Stimulated activated CD8-positive, alpha-beta memory T cell treated with anti-CD3 and anti-CD28 coated beads, Interleukin-4, amount 100 ng/mL, for 24 hours (primary cell): ENCODE measurements at regions not wholly inside any gene's neighbourhood (a gene's known extent, or its start where the extent isn't known, plus 50 kb on each side); places are given as distances from the start of the nearest gene placed in this dataset.

ENCODE experiments used
- DNase-seq: peaks from one replicate; pipeline ENCODE4 v3.0.0-alpha.2; 2020; ENCODE audit warnings: low read depth

- DNase-seq = no peak
Observed at GRCh38 chr20:51335329-51335841, 207.1 kb downstream of the NFATC2 start.

GRCh38 chr20:51334609-51335008, 207.9 kb downstream of the NFATC2 start:
- no peak for DNase-seq

GRCh38 chr20:51333971-51334370, 208.5 kb downstream of the NFATC2 start:
- no peak for DNase-seq

GRCh38 chr20:51333446-51333845, 209.1 kb downstream of the NFATC2 start:
- DNase-seq = no peak

GRCh38 chr20:51331481-51331880, 211.0 kb downstream of the NFATC2 start:
- DNase-seq = no peak

- DNase-seq = no peak
Observed at GRCh38 chr20:51329845-51330244, 212.7 kb downstream of the NFATC2 start.

GRCh38 chr20:51327251-51327841, 215.2 kb downstream of the NFATC2 start:
- DNase-seq = no peak

- peak; percentile 35 for DNase-seq
Observed at GRCh38 chr20:51326201-51326819, 216.2 kb downstream of the NFATC2 start.

GRCh38 chr20:51322164-51322707, 220.3 kb downstream of the NFATC2 start:
- DNase-seq = no peak

- no peak for DNase-seq
Observed at GRCh38 chr20:51321343-51322163, 221.0 kb downstream of the NFATC2 start.

GRCh38 chr20:51319522-51319921, 223.0 kb downstream of the NFATC2 start:
- no peak for DNase-seq

- peak; percentile 26 for DNase-seq
Observed at GRCh38 chr20:51318058-51318949, 224.2 kb downstream of the NFATC2 start.

GRCh38 chr20:51315390-51315789, 227.1 kb downstream of the NFATC2 start:
- DNase-seq = no peak

- DNase-seq = no peak
Observed at GRCh38 chr20:51313358-51313827, 229.1 kb downstream of the NFATC2 start.

- no peak for DNase-seq
Observed at GRCh38 chr20:51312480-51312783, 230.1 kb downstream of the NFATC2 start.

- DNase-seq = no peak
Observed at GRCh38 chr20:51311636-51312479, 230.7 kb downstream of the NFATC2 start.

- DNase-seq = no peak
Observed at GRCh38 chr20:51310216-51310615, 232.3 kb downstream of the NFATC2 start.

- no peak for DNase-seq
Observed at GRCh38 chr20:51309128-51309527, 233.4 kb downstream of the NFATC2 start.

- peak; percentile 63 for DNase-seq
Observed at GRCh38 chr20:51306521-51307358, 235.8 kb downstream of the NFATC2 start.

- DNase-seq = no peak
Observed at GRCh38 chr20:51306081-51306480, 236.4 kb downstream of the NFATC2 start.
